Transverse colon (tissue), 4 donors: ENCODE measurements at regions not wholly inside any gene's neighbourhood (a gene's known extent, or its start where the extent isn't known, plus 50 kb on each side); places are given as distances from the start of the nearest gene placed in this dataset.

Experiments used
- POLR2AphosphoS5 ChIP-seq, 3 donors: sonication (generic); formaldehyde crosslinking; IDR thresholded peaks; one replicate each; pipeline ENCODE4 v1.6.1; 2016; ENCODE audit warnings: antibody characterized with exemption in 3 of 3
- TF ChIP-seq, protein P1 (sequence below), 5 experiments: fragments of 200-600 bp in 3 of 5; fragments of 450-650 bp in 2 of 5; sonication (generic) in 3 of 5; IDR thresholded peaks; 1 replicate in 2 of 5; 2 replicates in 3 of 5; pipeline ENCODE4 v1.5.1; 2016 to 2017; ENCODE audit warnings: antibody characterized with exemption in 5 of 5, inconsistent platforms in 3 of 5, mild to moderate bottlenecking in 2 of 5, moderate library complexity in 1 of 5

DNA sequence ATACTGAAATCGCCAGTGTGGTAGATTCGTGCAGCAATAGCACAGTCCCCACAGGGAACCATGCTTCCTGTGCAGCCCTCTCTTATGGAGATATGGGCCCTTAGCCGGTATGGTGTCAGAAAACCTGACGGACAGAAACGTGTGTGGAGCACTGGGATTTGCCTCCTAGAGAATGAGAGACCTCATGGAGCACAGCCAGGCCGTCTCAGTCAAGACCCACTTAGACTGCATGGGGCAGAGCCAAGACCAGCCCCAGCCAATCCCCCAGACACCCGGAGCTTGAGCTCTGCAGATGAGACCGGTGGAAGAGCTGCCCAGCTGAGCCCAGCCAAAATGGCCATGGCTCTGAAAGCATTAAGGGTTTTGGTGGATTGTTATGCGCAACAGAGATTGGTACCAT lies 163.7 kb downstream of the DLL1 start:
- TF ChIP-seq, protein P1, sequence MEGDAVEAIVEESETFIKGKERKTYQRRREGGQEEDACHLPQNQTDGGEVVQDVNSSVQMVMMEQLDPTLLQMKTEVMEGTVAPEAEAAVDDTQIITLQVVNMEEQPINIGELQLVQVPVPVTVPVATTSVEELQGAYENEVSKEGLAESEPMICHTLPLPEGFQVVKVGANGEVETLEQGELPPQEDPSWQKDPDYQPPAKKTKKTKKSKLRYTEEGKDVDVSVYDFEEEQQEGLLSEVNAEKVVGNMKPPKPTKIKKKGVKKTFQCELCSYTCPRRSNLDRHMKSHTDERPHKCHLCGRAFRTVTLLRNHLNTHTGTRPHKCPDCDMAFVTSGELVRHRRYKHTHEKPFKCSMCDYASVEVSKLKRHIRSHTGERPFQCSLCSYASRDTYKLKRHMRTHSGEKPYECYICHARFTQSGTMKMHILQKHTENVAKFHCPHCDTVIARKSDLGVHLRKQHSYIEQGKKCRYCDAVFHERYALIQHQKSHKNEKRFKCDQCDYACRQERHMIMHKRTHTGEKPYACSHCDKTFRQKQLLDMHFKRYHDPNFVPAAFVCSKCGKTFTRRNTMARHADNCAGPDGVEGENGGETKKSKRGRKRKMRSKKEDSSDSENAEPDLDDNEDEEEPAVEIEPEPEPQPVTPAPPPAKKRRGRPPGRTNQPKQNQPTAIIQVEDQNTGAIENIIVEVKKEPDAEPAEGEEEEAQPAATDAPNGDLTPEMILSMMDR (IDR thresholded peaks at IDR 0.05) = no peak
- TF ChIP-seq POLR2AphosphoS5 (IDR thresholded peaks at IDR 0.05) = no peak
